HepG2 (cell line): ENCODE measurements at regions not wholly inside any gene's neighbourhood (a gene's known extent, or its start where the extent isn't known, plus 50 kb on each side); places are given as distances from the start of the nearest gene placed in this dataset.

Experiments
- ADNP ChIP-seq: sonication (generic); formaldehyde crosslinking; IDR thresholded peaks from 2 replicates; pipeline ENCODE4 v1.4.0; 2020; ENCODE audit warnings: missing genetic modification reagents
- EP300 ChIP-seq, 3 experiments: sonication (generic) in 1 of 3; formaldehyde crosslinking in 1 of 3; IDR thresholded peaks; 2 replicates each; pipeline versions ENCODE4 v1.5.1 to v1.6.1; 2011 to 2020; ENCODE audit warnings: low read depth in 2 of 3, low read length in 2 of 3, borderline replicate concordance in 1 of 3, improper control_type of control experiment in 1 of 3, mild to moderate bottlenecking in 1 of 3, missing genetic modification reagents in 1 of 3, moderate library complexity in 1 of 3
- KLF13 ChIP-seq: sonication (generic); formaldehyde crosslinking; IDR thresholded peaks from 2 replicates; pipeline ENCODE4 v1.4.0; 2020; ENCODE audit warnings: mild to moderate bottlenecking, missing genetic modification reagents
- RFX5 ChIP-seq: IDR thresholded peaks from 2 replicates; pipeline ENCODE4 v1.6.1; 2011; ENCODE audit warnings: low read depth, low read length, improper control_type of control experiment
- ZFP36 ChIP-seq: fragments of 150-350 bp; IDR thresholded peaks from 2 replicates; pipeline ENCODE4 v1.6.1; 2018; ENCODE audit warnings: borderline replicate concordance, low read length, low read depth; ENCODE audit not compliant: partially characterized antibody
- ZNF143 ChIP-seq: sonication (generic); formaldehyde crosslinking; IDR thresholded peaks from 2 replicates; pipeline ENCODE4 v1.4.0; 2020; ENCODE audit warnings: missing genetic modification reagents
- ZNF484 ChIP-seq: sonication (generic); formaldehyde crosslinking; IDR thresholded peaks from 2 replicates; pipeline ENCODE4 v1.5.1; 2020; ENCODE audit warnings: mild to moderate bottlenecking, low read depth, missing genetic modification reagents, borderline replicate concordance
- ZNF784 ChIP-seq: sonication (generic); formaldehyde crosslinking; IDR thresholded peaks from 2 replicates; pipeline ENCODE4 v1.5.1; 2020; ENCODE audit warnings: missing genetic modification reagents, mild to moderate bottlenecking, borderline replicate concordance

- TF ChIP-seq ZFP36 (no peak), KLF13 (CRISPR knock-in tag) (no peak), RFX5 (no peak), EP300 (IDR thresholded peaks at IDR 0.05; ENCODE audit: low read depth in 2 of 2, low read length in 2 of 2) (no peak), EP300 (CRISPR knock-in tag; IDR thresholded peaks at IDR 0.05; ENCODE audit: borderline replicate concordance) (no peak), ZNF484 (no peak), ZNF143 (CRISPR knock-in tag) (no peak), ZNF784 (CRISPR knock-in tag) (no peak), ADNP (CRISPR knock-in tag) (no peak)
These were observed 55.7 kb downstream of the RTP5 start for GRCh38 chr2:241925277-241925676.
